ENCODE measurements at regions not wholly inside any gene's neighbourhood (a gene's known extent, or its start where the extent isn't known, plus 50 kb on each side); places are given as distances from the start of the nearest gene placed in this dataset.

- TF ChIP-seq CTCF (IDR thresholded peaks at IDR 0.05; ENCODE audit: extremely low read depth in 1 of 2, insufficient read depth in 1 of 2, low read depth in 1 of 2, low read length in 2 of 2) (no peak), JUN (IDR thresholded peaks at IDR 0.05; ENCODE audit: borderline replicate concordance, insufficient read depth, insufficient read length, low read depth) (no peak)
These were observed 215.3 kb downstream of the MEX3B start for GRCh38 chr15:81830520-81830919.
